HG02610 (cell line): ENCODE measurements at regions not wholly inside any gene's neighbourhood (a gene's known extent, or its start where the extent isn't known, plus 50 kb on each side); places are given as distances from the start of the nearest gene placed in this dataset.
"Not testable (repeated sequence)": the region's sequence is repeated elsewhere in the genome, so short reads cannot be mapped to it uniquely, and the experiment has no call there.

ENCODE experiments used
- ATAC-seq: cut with Tn5 transposase; IDR thresholded peaks from one replicate; pipeline ENCODE4 v1.9.1; 2021; ENCODE audit warnings: mild to moderate bottlenecking, moderate library complexity; ENCODE audit not compliant: unreplicated experiment

DNA sequence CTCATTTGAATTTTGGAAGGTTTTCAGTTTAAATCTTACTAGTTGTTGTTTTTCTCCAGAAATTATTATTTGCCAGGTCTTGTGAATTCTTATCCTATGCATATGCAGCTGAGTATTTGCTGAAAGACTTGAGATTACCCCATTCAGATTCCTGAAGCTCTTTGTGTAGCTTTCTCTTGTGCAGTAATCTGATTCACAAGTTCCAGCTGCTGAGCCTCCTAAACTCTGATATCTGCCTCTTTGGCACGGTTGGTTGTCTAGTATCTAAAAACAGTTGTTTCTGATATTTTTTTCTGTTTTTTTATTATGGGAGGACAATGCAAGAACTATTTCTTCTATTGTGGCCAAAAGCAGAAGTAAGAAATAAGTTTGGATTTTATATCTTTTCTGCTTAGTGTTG, 863.9 kb upstream of the MANEA start:
- no peak for ATAC-seq

DNA sequence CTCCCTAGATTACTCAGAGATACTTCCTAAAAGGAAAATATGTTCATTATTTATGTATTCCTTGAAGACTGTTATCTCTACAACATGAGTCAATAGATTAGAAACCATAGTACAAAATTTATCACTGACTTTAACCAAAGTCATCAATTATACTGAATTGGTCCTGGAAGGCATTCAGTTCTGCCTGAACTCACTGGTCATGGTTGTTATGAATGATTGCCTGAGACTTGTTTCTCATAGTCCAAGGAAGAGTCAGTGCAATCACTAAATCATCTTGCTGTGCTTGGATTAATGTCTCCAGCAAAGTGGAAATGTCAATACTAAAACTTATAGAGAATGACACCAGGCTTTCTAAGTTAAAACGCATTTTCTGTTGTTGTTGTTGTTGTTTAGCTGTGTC, 878.6 kb upstream of the MANEA start:
- ATAC-seq, result no peak

DNA sequence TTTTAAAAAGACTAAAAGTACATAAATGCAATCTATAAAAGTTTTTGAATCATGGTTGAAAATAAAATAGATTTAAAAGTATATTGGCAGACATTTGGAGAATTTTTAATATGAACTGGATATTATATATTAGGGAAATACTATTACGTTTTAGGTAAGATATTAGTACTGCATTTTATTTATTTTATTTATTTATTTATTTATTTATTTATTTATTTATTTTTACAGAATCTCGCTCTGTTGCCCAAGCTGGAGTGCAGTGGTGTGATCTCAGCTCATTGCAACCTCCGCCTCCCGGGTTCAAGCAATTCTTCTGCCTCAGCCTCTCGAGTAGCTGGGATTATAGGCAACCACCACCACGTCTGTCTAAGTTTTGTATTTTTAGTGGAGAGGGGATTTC, 890.1 kb upstream of the MANEA start:
- not testable (repeated sequence) for ATAC-seq

DNA sequence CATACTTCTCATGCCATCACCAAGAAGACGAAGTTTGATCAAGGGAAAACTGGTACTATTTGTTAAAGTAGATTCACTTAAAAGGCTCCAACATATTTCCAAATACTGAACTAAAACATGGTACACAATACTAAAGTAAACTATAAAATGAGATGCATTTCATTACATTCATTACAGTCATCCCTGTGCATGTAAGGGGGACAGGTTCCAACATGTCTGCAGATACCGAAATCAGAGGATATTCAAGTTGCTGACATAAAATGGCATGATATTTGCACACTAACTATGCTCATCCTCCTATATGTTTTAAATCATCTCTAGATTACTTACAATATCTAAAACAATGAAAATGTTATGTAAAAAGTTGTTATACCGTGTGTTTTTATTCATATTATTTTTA, 893.9 kb upstream of the MANEA start:
- ATAC-seq, result no peak

DNA sequence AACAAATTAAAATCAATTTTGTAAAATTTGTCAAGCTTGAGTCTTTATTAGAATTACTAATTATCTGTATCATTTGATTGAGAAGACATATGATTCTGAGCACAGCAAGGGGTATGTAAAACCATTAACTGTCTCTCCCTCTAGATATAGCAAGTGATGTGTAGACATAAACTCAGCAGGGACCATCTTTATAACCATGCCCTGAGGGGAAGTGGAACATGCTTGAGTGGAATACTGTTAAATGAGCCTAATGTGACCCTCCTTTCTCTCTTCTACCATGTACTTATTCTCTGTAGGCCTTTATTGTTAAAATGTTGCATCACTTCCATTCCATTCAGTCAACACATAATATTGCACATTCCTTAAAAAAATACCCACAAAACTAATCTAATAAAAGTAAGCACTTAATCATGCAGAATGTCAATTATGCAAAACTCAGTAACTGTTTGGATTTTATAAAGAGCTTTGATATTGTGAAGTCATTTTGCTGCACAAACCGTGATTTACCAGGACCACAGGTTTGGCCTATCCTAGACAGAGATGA, 896.6 kb upstream of the MANEA start:
- ATAC-seq, result no peak

DNA sequence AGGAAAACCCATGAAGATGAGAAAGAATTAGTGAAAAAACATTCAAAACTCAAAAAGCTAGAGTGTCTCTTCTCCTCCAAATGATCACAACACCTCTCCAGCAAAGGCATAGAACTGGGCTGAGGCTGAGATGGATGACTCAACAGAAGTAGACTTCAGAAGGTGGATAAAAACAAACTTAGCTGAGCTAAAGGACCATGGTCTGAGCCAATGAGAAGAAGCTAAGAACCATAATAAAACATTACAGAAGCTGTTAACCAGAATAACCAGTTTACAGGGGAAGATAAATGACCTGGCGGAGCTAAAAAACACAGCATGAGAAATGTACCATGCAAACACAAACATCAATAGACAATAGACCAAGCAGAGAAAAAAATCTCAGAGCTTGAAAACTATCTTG, 904.1 kb upstream of the MANEA start:
- no peak for ATAC-seq

DNA sequence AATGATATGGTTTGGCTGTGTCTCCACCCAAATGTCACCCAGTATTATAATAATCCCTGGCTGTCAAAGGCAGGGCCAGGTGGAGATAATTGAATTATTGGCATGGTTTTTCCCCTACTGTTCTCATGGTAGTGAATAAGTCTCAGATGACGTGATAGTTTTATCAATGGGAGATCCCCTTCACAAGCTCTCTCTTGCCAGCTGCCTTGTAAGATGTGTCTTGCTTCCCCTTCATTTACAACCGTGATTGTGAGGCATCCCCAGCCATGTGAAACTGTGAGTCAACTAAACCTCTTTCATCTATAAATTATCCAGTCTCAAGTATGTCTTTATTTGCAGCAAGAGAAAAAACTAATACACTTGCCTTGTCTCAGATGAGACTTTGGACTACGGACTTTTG, 907.3 kb upstream of the MANEA start:
- no peak for ATAC-seq

- ATAC-seq, result no peak
These were observed 908.5 kb upstream of the MANEA start for GRCh38 chr6:94668876-94669275.

DNA sequence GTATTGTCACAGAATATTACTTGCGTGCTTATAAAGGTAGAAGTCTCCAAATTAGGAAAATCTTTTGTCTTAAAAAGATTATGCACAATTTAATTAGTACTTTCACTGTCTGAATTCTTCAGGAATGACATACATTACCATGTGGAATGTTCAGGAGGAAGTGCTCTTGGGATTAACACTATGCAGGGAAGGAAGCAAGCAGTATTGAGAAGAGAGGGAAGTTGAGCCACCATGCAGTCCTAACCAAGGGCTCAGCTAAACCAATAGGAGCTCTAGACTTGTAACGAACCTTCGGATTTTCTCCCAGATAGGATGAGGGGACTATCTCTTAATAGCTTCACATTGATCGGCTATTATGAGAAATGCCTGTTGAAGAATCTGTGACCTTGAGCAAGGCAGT, 918.4 kb upstream of the MANEA start:
- ATAC-seq, result no peak

DNA sequence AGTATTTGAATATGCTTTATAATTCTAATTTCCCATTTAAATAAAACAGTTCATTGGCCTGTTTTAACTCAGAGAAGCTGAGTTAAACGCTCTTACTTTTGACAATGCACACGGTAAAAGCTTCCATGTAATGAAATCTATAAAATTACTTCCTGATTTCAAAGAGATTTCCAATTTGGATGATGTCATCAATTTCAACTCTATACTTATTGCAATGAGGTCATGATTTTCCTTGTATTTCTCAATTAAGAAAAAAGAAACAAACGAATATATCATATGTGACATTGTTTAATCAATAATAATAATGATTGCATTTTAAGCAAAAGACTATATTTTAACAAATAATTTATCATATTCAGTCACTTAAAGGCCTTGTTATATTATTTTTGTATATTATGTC, 926.1 kb upstream of the MANEA start:
- no peak for ATAC-seq

- no peak for ATAC-seq
These were observed 932.1 kb upstream of the MANEA start for GRCh38 chr6:94645191-94645590.

GRCh38 chr6:94639564-94639963, 937.8 kb upstream of the MANEA start:
- ATAC-seq, result no peak

- no peak for ATAC-seq
These were observed 940.5 kb upstream of the MANEA start for GRCh38 chr6:94636780-94637385.

GRCh38 chr6:94623586-94623985, 953.7 kb upstream of the MANEA start:
- no peak for ATAC-seq

DNA sequence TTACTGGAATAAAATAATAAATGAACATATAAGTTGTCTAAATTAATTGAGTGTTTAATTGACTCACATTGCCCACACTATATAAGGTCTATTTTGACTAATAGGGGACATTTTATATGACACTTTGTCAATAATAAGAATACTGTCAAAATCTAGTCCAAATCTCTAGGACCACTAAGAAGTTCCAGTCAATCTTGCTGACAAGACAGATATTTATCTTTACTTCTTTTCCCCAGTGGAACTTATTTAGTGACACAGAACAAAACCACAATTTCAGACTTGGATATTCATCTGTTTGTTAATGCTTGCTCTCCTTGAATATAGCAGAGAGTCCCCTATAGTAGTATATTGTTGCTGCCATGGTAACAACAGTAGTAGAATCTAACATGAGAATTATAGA, 954.6 kb upstream of the MANEA start:
- no peak for ATAC-seq

DNA sequence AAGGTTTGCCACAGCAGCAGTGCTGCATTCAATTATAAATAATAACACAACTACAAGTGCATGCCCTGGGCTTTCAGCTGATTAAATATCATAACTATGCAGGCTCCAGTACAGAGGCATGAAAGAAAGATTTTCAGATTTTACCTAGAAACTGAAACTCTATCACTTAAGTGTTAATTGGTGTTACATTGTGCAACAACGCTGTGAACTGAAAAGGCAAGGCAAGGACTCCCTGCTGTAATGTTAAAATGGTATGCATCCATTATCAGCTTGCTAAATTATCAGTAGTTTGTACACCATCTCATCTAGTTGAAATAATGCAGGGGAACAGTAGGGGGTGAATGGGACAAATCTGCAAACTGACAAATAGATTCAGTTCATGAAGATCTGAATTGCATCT, 976.7 kb upstream of the MANEA start:
- no peak for ATAC-seq

GRCh38 chr6:94597487-94597886, 979.8 kb upstream of the MANEA start:
- no peak for ATAC-seq

DNA sequence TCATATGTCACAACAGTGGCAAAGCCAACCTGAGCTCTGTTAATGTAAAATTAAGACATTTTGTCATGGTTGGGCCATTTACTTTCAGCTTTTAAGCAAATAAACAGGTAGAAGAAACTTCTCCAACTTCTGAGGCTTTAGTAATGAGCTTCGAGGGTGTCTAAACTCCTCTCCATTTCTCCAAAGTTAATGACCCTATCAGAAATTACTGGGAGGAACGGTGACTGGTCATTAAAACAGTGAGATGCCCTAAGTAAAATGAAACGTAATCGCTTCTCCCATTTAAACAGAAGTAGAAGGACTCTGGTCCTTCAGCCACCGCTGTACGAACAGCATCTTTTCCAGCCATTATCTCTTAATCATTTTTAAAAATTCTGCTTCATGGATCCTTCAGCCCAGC, 986.9 kb upstream of the MANEA start:
- no peak for ATAC-seq

GRCh38 chr6:94588301-94588700, 989.0 kb upstream of the MANEA start:
- no peak for ATAC-seq

- ATAC-seq, result no peak
These were observed 993.1 kb upstream of the MANEA start for GRCh38 chr6:94584211-94584610.

DNA sequence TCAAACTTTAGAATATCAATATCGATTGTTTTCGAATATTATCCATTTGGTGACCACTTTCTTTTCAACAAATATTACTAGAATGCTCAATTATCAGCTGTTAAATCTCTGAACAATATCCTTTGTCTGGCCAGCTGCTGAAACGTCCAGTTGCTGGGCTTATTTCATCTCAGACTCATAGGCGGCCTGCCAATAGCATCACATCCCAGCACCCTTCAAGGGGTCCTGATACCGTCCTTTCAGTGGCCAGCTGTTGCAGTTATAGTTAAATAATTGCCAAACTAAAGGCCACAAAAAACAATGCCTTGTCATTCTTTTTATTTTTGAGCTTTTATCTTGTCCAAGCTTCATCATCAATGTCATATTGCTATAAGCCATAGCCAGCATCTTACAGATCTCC, 1006.8 kb upstream of the MANEA start:
- no peak for ATAC-seq

DNA sequence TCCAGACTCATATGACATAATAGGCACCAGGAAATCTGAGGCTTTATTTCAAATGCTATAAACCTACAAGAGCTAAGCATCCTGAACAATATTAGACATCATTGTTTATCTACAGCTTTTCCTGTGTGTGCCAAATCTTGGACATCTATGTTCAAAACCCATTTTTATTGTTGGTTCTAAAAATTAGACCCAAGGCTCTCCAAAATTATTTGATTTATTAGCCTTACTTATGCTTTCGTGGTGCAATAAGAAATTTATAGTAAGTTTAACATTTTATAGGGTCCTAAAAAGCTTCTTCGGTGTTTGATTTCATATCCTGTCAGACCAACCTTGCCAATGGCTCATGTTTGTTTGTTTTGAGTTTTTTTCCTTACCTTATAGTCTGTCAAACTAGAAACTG, 1014.5 kb upstream of the MANEA start:
- no peak for ATAC-seq

GRCh38 chr6:94559829-94560537, 1017.4 kb upstream of the MANEA start:
- ATAC-seq, result no peak
